Astrocyte of the cerebellum (primary cell): ENCODE measurements at regions not wholly inside any gene's neighbourhood (a gene's known extent, or its start where the extent isn't known, plus 50 kb on each side); places are given as distances from the start of the nearest gene placed in this dataset.

Source experiments
- DNase-seq: peaks from one replicate; pipeline ENCODE4 v3.0.0-alpha.2; 2011; ENCODE audit warnings: low read depth
- H3K4me3 ChIP-seq: 2 replicates; pipeline ENCODE4 v1.5.1; 2011; ENCODE audit warnings: mild to moderate bottlenecking, low read depth, low read length, moderate library complexity
- CTCF ChIP-seq: IDR thresholded peaks from 2 replicates; pipeline ENCODE4 v1.5.1; 2012; ENCODE audit warnings: low read length, low read depth, moderate library complexity, mild to moderate bottlenecking; ENCODE audit errors: missing control alignments
- in situ Hi-C: cut with HindIII; loops from 2 replicates; pipeline ENCODE4 v1.10.0; 2017; ENCODE audit warnings: low sequenced_read_pairs

GRCh38 chr11:15859411-15859810 is 496.9 kb downstream of the SOX6 start:
- in situ Hi-C loops: no loop called here
- no peak for DNase-seq
- no peak for TF ChIP-seq CTCF
- no peak overlapping the region for H3K4me3 ChIP-seq

- no peak for TF ChIP-seq CTCF
- in situ Hi-C loops: no loop called here
- no peak overlapping the region for H3K4me3 ChIP-seq
- no peak for DNase-seq
Measured at GRCh38 chr11:15861256-15861655, 495.1 kb downstream of the SOX6 start.

GRCh38 chr11:15863411-15863810 is 492.9 kb downstream of the SOX6 start:
- TF ChIP-seq CTCF: no peak
- in situ Hi-C loops: no loop called here
- H3K4me3 ChIP-seq: no peak overlapping the region
- no peak for DNase-seq

GRCh38 chr11:15864026-15864805 is 492.1 kb downstream of the SOX6 start:
- no peak overlapping the region for H3K4me3 ChIP-seq
- in situ Hi-C loops: no loop called here
- no peak for TF ChIP-seq CTCF
- DNase-seq: no peak

- in situ Hi-C loops: no loop called here
- TF ChIP-seq CTCF: no peak
- no peak for DNase-seq
- H3K4me3 ChIP-seq: no peak overlapping the region
Measured at GRCh38 chr11:15865212-15865987, 490.9 kb downstream of the SOX6 start.

- no peak for DNase-seq
- no peak overlapping the region for H3K4me3 ChIP-seq
- no peak for TF ChIP-seq CTCF
- in situ Hi-C loops: no loop called here
Measured at GRCh38 chr11:15867871-15868270, 488.5 kb downstream of the SOX6 start.
